Activated T-cell treated with anti-CD3 and anti-CD28 coated beads, Interleukin-2, amount 50 U/mL, for 48 hours (primary cell): ENCODE measurements at regions not wholly inside any gene's neighbourhood (a gene's known extent, or its start where the extent isn't known, plus 50 kb on each side); places are given as distances from the start of the nearest gene placed in this dataset.

ENCODE experiments used
- DNase-seq, 2 experiments: peaks; one replicate each; pipeline ENCODE4 v3.0.0-alpha.2; 2020

- no peak for DNase-seq
Observed at GRCh38 chr5:107126341-107126740, 544.4 kb downstream of the EFNA5 start.

DNA sequence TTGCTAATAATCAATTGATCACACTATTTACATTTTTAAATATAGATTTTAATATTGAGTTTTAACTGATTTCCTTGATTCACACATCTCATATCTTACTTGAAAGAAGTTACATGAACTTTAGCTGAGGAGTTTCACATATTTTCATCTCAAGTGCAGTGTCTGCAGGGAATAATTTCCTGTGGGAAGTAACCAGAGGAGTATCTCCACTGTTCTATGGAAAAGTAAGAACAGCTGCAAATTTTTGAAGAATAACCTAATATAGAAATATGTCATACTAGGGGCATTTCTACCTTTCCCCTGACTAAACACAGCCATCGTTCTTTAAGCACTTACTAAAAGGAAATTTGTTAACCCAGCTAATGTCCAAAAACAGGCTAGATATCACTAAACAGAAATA, 546.4 kb downstream of the EFNA5 start:
- no peak for DNase-seq

DNA sequence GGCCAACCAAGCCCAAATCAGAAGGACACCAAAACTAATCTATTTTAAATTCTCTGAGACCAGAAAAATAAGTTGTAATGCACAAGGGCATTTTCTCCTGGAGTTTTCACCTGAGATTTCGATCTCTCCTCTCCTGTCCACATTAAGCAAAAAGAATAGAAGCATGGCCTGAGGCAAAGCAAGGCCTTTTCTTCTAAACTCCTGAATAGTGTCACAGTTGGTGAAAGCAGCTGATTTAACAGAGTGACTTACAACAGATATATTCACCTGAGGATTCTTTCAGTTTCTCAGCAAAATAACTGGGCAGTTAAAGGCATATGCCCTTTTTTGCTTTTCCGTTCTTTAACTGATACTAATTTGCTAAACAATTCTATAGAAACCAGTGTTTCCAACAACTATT, 547.7 kb downstream of the EFNA5 start:
- no peak for DNase-seq

- DNase-seq: no peak
Observed at GRCh38 chr5:107121793-107122519, 548.8 kb downstream of the EFNA5 start.

DNA sequence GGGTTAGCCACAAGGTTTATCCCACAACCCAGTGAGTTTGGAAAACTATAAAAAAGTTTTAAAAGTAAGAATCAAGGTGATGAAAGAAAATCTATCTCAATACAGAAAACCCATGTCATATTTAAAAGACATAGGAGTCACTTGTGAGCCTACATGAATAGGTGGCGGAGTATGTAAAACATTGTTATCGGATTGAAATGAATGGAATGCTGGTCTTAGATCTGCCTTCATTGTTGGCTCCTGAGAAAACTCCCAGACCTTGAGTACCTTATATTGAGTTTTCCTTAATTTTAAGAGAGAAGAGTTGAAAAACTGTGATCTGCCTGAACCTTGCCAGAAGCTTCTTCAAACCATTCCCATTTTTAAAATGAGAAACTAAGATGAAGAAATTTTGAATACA, 551.1 kb downstream of the EFNA5 start:
- no peak for DNase-seq

- no peak for DNase-seq
Observed at GRCh38 chr5:107118184-107119019, 552.3 kb downstream of the EFNA5 start.

DNA sequence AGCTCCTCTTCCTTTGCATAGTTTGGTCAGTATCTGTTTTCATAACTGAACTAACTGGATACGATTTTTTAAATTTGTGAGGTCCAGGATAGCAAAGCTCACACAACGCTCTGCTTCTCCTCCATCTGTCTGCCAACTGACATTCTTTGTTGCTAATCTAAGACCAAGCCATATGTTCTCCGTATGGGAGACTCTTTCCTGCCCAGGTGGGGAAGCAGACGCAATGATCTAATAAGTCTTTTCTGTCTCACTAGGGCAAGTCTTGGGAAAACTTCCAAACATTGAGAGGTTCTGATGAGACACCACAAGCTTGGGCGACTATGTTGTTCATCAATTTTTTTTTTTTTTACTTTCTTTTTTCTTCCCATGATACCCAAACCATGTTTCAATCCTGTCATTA, 558.5 kb downstream of the EFNA5 start:
- no peak for DNase-seq

GRCh38 chr5:107104040-107104995, 566.4 kb downstream of the EFNA5 start:
- DNase-seq: no peak

- no peak for DNase-seq
Observed at GRCh38 chr5:107103522-107103921, 567.2 kb downstream of the EFNA5 start.

DNA sequence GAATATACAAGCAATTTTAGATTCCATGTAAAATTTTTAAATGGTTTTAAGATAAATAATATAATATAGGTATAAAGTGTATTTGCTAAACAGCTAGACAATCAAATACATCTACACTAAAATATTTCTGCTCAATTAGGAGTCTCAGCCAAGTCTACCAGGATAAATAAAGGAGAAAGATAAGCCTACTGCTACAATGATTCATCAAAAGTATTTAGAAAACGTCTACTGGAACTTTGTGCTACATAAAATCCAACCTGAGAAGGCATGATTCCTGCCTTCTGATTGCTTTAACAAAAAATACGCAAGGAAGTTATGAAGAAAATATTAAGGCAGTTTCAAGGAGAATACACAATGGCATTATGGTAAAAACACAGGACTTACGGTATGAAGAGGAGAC, 570.6 kb downstream of the EFNA5 start:
- DNase-seq: no peak

DNA sequence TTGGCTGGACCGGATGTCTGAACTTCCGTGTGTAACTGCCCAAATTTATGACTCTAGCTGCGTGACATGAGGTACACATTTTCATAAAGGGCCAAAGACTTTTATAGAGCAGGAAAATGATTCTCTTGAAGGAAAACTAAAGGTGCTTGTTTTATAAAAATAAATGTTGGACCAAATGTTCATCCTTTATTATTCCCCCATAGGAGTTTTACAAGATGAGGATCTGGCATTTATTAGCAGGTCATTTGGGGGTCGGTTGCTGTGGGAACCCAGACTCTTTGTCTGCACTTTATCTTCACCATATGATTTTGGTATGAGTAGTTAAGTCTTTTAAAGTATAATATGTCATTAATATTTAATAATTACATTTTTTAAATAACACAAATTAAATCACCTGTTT, 571.2 kb downstream of the EFNA5 start:
- DNase-seq: no peak

DNA sequence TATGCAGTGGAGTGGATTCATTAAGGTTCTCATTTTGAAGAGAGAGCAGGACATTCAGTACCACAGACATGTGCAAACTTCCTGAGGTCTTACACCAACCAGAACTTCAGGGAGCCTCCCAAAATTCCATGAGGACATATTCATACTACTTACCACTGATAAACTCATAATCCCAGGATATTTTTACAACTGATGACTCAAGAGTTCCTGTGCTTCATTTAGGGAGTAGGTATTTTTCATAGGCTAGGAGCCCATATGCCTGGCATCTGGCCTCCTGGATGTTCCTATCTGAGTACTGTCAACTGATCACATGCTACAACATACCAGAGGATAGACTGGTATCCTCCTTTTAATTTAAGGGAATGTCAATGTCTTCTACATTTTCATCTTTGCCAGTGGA, 578.0 kb downstream of the EFNA5 start:
- no peak for DNase-seq

GRCh38 chr5:107090506-107090905, 580.2 kb downstream of the EFNA5 start:
- DNase-seq: no peak

GRCh38 chr5:107088907-107089306, 581.8 kb downstream of the EFNA5 start:
- DNase-seq: no peak

GRCh38 chr5:107085572-107085971, 585.2 kb downstream of the EFNA5 start:
- no peak for DNase-seq

DNA sequence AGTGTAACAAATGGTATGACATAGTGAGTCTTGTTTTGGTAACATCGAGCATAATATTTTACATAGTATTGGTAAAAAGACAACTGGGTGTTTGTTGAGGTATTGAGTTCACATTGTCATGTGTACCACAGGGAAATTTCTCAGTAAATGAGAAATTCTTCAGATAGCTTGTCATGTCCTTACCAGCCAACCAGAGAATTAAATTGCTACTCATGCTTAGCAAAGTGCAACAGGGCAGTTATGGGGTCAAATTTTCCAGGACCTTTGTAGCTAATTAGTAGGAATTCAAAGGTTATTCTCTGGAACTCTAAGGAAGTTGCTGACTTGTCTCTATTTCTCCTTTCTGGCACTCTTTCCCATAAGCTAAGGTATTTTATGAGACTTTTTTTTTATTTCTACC, 595.7 kb downstream of the EFNA5 start:
- no peak for DNase-seq

DNA sequence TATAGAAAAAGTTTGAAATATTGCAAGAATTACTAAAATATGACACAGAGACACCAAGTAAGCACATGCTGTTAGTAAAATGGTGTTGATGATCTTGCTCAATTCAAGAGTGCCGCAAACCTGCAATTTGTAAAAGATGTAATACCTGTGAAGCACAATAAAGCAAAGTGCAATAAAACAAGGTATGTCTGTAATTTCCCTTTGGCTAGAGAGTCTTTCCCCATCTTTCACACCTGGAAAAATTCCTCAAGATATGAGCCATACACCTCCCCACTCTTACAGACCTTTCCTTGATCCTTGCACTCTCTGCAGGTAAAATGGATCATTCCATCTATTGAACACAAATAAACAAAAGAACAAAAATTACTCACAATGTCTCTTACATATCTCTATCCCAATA, 597.8 kb downstream of the EFNA5 start:
- no peak for DNase-seq

- DNase-seq: no peak
Observed at GRCh38 chr5:107072440-107072839, 598.3 kb downstream of the EFNA5 start.

- no peak for DNase-seq
Observed at GRCh38 chr5:107068782-107069181, 602.0 kb downstream of the EFNA5 start.

DNA sequence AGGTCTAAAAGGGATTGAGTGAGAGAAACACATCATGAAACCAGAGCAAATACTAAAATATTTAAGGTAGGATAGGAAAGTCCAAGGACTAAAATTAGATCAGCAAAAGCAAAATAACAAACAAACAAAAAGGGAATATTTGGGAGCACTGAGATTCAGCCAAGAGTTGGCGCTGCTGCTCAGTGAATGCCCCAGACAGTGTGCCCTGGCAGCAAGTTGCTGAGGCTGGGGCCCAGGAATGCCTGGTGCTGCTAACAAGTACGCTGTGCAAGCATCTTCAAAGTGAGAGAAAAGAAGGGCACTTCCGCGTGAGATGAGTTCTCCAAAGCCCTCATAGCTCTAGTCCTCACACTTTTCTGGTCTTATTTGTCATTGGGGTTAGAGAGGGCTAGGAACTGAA, 603.3 kb downstream of the EFNA5 start:
- no peak for DNase-seq

GRCh38 chr5:107063511-107063910, 607.2 kb downstream of the EFNA5 start:
- DNase-seq: no peak

- no peak for DNase-seq
Observed at GRCh38 chr5:107058803-107059202, 611.9 kb downstream of the EFNA5 start.

GRCh38 chr5:107058235-107058634, 612.5 kb downstream of the EFNA5 start:
- no peak for DNase-seq
